ENCODE measurements at regions not wholly inside any gene's neighbourhood (a gene's known extent, or its start where the extent isn't known, plus 50 kb on each side); places are given as distances from the start of the nearest gene placed in this dataset.

DNA sequence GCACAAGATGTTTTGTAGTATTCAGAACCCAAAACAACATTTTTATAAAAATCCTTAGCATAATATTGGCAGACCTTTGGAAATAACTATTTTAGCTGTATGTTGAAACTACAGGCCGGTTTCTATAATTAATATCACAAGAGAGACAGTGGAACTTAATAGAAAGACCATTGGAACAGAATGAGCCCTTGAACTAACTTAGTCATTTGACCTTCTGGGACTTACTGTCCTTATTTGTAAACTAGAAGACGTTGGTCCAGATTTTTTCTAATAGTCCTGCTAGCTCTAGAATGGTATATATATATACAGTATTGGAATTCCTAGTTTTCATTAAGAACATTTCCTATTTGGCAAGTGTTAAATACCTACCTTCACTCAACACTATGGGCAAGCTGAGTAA is 69.5 kb upstream of the ALDH1A1 start:
- no peak for DNase-seq (ENCODE audit: low read depth in 4 of 4, low spot score in 3 of 4)

DNA sequence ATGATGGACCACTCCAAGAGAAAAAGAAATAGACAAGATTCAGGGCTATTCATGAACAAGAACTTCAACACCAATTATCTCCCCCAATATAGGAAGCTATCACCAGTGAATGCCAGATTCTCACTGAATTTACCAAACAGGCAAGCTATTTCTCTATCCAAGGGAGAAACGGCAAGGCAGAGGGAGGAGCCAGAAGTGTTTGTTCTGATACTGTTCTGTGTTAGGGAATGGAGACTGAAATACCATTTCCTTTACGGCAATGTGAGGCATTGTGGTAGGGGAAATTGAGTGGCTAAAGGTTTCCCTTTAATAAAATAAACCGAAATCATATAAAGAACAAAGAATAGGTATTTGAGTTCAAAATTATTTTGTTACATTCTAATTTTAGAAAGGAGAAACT is 68.0 kb upstream of the ALDH1A1 start:
- no peak for DNase-seq (ENCODE audit: low read depth in 4 of 4, low spot score in 3 of 4)

GRCh38 chr9:73014011-73014410 is 61.2 kb upstream of the ALDH1A1 start:
- DNase-seq (ENCODE audit: low read depth in 4 of 4, low spot score in 3 of 4): no peak

DNA sequence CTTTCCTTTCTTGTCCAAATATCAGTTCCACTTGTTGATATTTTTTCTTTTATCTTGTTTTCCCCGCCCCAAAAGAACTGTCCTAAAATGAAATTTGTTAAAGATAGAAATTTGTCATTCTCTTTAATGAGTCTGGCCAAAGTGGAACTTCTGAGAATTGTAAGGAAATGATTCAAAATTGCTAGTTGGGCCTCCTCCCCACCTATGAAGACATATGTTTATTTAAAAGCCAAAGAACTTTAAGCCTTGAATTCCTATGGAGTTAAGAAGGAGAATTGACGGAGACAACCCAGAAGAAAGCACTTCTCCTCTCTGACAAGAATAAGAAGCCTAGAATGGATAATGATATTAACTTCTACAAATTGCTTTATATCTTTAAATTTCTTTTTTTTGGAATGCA is 59.1 kb upstream of the ALDH1A1 start:
- DNase-seq (ENCODE audit: low read depth in 4 of 4, low spot score in 3 of 4): no peak

DNA sequence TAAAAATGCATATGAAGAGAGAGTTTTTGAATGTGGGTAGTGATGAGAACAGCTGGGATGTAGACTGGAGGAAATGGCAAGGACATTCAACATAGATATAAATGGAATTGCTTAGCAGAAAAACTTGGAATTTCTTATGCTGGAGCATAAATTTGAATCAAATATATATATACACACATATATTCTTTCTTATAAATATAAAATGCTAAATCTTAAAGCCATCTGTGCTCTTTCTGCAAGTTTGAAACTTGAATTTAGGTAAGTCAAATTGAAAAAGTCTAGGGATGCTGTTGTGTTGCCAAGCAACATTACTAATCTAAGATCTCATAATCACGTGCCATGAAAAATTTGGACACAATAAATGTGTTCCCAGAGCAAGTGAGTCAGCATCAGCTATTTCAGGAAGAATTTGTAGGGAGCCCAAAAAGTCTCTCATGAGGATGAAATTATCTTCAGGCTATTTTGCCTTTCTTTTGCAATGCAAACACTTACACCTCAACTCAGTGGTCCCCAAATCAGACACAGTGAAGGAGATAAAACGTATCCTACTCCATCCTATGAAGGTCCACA is 58.4 kb upstream of the ALDH1A1 start:
- DNase-seq (ENCODE audit: low read depth in 4 of 4, low spot score in 3 of 4): no peak

DNA sequence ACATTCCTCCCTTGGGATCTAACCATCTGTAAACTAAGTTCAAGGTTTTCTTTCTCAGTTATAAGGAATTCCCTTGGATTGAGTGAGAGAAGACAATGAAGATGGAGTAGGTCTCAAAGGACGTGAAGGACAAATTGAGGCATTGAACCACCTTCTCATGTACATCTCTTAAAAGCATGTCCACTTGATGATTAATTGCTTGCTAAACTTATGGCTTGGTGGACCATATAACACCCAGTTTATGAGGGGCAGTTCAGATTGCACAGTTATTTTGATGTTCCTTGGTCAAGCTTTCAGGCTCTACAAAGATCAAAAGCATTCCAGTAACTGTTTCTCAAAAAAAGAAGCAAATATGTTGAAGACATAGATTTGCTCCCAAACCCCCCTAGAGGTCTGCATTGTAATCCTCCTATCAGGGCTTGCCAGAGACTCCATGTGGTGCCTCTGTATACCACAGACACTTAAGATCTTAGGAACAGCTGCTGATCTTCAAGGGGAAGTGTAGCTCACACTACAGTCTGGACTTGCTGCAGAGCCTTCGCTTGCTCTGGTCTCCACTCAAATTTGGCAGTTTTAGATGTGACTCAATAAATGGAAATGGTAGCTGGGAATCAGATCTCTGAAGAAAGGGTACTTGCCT is 56.9 kb upstream of the ALDH1A1 start:
- no peak for DNase-seq (ENCODE audit: low read depth in 4 of 4, low spot score in 3 of 4)

DNA sequence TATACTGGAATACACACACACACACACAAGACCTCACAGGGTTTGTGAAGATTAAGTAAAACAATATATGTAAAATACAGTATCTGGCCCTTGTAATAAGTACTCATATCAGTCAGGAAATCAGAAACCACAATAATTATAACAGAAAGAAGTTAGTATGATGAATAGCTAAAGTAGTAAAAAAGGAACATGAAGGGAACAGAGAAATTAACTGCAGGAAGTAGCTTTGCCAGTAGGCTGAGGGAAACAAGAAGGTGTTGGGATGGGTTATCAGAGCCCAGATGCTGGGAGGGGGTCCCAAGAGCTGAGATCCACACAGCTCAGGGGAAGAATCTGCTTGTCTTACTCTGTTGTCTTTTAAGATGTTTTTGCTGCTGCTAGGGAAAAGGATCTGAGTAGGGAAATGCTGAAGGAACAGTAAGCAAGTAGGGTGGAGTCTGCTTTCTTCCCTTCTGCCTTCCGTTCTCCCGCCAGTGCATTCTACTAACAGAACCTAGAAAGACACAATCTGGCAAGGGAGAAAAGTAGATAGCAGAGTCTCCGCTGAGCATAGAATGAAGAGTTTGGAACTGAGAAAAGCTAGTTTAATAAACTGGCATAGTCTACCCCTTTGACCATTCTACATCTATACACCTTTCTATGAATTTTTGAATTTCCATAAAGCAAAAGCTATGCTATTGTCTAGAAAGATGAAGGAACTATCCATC is 55.3 kb upstream of the ALDH1A1 start:
- DNase-seq (ENCODE audit: low read depth in 4 of 4, low spot score in 3 of 4): no peak

DNA sequence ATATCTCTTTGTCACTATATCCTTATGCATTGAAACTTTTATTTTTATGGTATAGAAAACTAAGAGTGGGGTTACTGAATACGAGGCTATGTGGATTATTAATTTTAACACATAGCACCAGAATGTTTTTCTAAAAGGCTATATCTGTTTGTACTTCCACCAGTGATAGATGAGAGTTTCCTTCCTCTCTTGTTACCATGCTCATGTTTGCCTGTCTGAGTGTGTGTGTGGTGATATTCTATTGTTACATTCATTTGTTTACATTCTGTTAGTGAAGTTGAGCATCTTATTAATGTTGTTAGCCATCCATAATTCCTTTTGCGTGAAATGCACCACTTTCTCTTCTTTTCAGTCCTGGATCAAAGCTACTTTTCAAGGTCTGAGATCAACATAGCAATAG is 54.1 kb upstream of the ALDH1A1 start:
- no peak for DNase-seq (ENCODE audit: low read depth in 4 of 4, low spot score in 3 of 4)

All from right renal pelvis (tissue), 4 donors.